CD4-positive, alpha-beta T cell treated with Interferon alpha-2 for 1 hour (primary cell): ENCODE measurements at regions not wholly inside any gene's neighbourhood (a gene's known extent, or its start where the extent isn't known, plus 50 kb on each side); places are given as distances from the start of the nearest gene placed in this dataset.
A peak's percentile ranks its signal among the peaks of the same experiment; 100 is the strongest.

ENCODE experiments used
- DNase-seq, 2 donors: peaks; one replicate each; pipeline ENCODE4 v3.0.0-alpha.2; 2020 to 2022

DNA sequence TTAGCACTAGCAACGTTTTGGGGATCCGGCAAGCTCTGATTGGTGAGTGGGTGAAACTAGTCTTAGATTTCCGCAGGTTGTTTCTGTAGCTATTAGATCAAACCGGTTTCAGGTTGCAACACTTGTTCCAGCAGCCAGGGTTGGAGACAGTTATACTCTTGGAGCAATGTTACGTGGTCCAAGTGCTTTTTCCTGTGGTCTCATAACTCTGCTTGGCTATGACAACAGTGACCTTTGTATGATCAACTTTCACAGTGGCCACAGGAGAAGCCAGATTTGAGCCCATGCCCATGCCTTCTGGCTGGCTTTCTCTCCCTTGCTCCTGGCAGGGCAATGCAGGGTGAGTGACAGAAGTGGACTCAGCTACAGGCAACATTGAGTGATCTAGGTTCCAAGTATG is 84.5 kb upstream of the TAF1B start:
- no peak for DNase-seq

DNA sequence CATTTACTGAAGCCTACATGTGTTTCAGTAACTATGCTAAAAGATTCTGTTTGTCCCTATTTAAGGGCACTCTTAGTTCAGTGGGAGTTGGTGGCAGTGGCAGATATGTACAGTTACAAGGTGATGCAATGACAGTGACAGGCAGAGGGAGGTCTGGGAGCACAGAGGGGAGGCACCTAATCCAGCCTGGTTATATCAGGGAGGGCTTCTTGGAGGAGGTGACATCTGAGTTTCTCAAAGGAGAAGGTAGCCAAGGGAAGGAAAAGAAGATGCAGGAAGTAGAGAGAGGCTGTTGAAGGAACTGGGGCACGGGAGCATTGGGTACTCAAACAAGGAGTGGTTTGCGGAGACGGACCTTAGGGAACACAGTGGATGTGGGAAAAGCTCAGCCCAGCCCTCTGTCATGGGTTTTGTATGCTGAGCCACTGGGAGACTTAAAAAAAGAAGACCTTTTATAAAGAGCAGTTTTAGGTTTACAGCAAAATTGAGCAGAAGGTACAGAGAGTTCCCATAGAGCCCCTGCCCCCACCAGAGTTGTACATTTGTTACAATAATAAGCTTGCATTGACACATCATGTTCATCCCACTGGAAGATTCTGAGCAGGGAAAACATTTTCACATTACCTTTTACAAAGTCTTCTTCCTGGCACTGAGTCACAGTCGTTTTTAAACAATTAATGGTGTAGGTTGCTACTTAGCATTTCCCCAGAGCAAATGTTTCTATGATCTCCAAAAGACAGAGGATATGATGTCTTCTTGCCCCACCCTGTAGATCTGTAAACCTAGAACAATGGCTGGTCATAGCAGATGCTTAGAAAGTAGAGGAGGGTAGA is 83.0 kb upstream of the TAF1B start:
- no peak for DNase-seq

DNA sequence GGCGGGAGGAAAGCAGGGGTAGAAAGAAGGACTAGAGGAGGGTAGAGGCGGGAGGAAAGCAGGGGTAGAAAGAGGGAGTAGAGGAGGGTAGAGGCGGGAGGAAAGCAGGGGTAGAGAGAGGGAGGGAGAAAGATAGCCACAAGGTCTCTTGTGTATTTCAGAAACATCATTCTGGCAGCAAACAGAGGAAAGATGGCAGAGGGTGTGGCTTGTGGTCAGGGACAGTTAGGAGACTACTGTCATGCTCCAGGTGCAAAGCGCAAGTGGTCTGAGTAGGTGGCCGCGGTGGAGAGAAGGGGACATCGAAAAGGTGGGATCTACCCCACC is 82.4 kb upstream of the TAF1B start:
- DNase-seq = no peak

DNA sequence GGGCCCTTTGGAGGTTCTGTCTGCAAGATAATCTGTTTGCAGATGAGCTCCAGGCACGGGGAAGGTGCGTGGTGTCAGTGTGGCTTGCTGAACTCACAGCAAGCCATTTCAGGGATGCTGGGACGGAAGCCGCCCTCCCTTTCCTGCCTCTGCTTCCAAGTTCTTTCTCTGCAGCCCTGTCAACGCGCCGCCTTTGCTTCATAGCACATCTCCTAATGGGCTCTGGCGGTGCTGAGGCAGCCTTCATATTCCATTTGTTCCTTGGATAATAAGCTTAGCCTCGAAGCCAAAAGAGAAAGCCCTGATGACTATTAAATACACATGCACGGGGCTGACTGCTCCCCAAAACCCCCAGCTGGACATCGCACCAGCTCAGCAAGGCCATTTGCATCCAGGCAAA is 81.7 kb upstream of the TAF1B start:
- DNase-seq = no peak

DNA sequence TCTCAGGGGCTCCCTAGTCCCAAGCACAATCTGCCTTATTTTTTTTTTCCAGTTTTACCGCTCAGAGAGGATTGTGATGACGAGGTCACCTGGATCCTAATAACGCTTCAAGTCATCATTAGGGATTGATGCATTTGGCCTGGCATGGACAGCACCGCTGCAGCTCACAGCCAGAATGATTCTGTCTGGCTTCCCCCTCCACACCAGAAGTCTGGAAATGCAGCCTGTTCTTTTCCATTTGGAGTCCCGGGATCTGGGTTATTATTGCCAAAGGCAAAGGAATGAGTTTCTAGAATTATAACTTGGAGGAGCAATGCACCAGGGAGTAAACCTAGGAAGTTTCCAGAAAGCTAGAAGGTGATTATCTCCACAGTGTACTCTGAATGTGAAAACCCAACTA is 81.1 kb upstream of the TAF1B start:
- no peak for DNase-seq

DNA sequence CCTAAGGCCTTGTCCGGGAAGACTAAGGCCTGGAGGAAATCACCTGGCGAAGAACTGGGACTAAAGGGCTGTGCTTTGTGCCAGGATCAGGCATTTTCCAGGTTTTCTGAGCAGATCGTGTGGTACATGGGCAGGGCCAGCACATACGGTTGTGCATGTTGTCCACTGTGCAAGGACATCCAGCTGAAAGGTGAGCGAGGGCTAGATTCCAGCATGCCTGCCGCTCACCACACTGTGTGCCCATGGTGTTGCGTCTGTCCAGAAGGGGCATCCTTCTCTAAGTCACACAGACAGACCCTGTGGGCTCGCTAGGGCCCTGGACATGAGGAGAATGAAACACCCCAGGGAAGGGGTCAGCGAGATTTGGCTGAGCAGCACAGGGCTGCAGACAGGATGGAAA is 80.3 kb upstream of the TAF1B start:
- no peak for DNase-seq

DNA sequence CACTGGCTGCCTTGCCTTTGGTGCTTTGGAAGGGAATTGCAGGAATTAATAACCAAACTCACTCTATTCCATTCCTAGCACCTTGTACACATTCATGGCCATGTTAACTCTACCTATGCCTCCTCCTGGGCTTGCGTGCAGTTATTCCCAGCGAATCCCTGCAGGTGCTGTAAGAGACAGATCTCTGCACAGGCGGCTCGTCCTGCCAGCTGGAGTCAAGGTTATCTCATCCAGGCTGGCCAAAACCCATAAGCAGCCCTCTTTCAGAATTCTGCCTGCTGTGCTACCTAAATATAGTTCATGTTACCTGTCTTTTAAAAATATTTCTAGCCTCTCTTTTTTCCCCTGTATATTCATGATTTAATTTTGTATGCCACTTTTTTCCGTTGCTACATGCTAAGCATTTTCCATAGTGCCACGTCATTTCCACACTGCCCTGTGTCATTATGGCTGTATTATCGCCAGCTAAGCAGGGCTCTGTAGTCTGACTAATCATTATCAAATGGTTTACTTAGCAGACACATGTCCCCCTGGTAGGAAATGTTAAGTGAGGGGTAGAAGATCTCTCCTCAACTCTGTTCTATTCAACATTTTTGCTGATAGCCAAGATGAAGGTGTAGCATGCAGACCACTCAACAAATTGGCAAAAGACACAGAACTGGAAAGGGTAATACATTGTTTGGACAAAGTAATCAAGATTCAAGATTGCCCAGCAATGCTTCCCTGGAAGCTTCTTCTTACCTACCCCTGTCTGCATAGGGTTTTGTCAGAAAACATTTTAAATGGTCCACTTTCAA is 79.7 kb upstream of the TAF1B start:
- no peak for DNase-seq

DNA sequence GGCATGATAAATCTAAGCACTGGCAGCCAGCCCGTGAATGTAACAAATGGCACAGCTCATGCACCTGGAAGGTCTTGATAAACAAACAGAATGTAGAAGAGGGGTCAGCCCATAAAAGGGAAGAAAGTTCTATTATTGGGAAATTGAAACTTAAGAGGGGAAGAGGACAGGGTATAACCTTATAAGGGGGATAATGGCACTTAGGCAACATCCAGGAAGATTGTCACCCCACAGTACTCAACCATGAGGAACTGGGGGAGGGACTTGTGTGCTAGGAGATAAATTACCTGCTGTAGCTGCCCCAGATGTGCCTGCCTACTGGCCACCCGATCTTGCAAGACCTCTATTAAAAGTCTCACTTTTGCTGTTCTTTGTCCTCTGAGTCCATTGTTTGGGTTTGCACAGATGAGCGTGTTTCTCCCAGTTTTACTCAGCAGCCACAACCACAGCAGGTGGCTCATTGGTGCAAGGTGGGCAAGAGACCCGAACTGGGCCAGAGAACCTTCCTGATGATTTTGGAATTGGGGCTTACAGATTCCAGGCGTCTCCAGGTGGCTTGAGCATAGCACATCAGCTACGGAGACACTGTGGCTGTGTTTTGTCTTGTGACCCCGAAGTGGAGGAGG is 79.0 kb upstream of the TAF1B start:
- peak; percentile 14 to 39 for DNase-seq

DNA sequence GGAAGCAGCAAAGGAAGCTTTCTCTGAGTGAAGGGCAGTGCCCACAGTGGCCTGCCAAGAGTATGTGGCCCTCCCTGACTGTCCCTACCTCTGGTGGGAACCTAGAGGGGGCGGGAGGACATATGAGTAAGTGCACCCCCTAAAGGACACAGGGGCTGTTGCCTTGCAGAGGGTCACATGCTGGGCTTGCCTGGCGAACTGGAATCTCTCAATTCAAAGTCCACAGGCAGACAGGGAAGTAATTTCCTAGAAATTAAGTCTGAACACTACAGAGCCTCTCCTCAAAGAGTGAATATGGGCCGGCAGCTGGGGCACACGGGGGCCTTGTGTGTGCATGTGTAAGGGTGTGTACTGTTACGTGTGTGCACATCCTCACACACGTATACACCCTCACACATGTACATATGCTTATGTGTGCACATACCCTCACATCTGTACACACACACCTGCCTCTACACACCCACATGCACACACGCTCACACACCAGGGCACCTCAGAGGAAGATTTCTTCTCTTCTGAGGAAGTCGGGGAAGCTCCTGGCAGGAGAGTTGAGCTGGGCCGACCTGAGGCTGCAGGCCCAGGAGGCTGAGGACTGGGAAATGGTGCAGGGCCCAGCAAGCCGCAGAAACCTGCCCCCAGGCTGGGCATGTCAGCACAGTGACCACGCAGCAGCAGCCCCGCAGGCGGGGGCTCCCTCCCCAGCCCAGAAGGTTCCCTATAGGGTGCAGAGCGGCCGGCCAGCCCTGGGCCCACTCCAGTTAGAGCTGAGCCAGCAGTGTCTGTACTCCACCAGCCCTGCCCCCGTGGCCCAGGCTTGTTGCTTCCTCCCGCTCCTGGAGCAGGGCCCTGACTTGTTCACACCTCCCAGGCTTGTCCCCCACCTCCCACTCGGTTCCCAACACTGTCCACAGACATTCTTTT is 77.4 kb upstream of the TAF1B start:
- no peak for DNase-seq

DNA sequence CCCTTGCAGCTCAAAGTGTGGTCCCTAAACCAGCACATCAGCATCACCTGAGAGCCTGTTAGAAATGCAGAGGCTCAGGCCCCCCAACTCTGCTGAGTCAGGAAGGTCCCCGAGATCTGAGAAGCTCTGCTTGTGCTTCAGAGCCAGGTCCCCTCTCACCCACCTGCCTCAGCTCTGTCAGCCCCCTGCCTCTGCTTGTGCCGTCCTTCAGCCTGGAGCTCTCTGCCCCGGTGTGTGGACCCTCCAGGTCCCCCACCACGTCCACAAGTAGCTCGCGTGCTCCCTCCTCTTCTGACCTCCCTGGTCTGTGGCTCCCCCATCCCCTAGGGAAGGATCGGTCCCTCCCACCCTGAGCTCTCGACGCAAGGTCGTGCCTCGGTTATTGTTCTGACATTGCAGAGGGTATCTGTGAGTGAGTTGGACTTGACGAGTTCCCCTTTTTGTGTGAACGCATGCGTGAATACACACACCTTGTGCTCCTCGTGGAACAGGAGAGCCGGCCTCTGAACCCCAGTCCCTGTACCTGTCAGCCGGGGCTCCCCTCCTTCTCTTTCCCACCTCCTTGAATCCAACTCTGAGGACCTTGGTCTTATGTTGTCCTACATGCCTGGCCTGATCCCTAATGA is 75.5 kb upstream of the TAF1B start:
- no peak for DNase-seq

DNA sequence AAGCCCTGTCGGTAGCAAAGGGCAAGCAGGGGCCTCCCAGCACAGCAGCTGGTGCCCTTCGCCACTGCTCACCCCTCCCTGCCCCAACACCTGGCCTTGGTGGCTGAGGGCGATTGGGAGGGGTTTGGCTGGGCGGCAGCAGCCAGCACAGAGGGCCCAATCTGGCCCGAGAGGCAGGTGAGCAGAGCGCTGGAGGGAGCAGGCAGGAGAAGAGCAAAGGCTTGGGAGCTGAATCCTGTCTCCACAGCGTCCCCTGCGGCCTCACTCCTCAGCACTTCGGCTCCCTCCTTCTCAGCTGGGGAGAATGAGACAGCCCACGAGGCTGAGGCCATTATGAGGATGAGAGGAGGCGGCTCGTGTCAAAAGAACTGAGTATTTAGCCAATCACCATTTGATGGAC is 74.9 kb upstream of the TAF1B start:
- no peak for DNase-seq

DNA sequence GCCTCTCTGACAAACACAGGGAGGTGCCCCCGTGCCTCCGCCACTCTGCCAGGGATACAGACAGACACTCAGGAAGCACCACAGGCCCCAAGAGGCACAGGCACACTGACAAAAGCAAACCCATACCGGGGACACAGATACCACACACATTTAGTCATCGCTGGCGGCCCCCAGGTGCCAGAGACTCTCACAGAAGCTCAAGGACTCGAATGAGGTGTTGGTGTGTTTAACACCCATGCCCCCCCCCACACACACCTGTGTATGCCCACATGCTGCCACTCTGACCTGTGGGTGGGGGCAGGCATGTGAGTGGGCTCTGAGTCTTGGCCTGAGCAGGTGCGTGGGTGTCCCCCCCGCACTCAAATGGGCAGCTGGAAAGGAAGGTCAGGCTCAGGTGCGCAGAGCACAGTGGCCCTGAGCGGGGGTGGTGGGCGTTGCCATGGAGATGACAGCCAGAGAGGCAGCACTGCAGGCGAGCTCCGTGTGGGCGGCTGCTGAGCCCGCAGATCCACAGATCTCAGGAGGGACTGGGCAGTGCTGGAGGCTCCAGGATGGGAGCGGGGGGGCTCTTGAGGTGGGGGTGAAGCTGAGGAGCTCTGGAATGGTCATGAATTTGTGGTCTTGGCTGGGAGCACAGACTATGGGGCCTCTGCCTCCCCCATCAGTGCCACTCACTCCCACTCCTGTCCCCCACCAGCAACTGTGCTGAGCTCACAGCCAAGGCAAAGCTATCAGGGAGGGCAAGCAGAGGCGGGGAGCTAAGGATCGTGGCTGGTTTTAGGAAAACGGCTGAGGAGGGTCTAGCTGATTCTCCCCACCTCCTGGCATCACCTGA is 73.9 kb upstream of the TAF1B start:
- no peak for DNase-seq

DNA sequence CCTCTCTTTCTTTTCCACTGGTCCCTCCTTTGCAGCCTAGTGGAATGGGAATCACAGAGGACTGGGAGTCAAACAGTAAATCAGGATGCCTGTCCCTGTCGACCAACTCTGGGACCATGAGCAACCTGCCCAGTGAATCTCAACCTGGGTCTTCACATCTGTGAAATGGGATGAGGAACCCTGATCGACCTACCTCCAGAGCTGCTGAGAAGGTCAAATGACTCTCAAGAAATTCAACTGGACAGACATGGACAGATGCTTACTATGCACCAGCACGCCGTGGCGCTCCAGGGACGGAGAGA is 73.3 kb upstream of the TAF1B start:
- DNase-seq = no peak

DNA sequence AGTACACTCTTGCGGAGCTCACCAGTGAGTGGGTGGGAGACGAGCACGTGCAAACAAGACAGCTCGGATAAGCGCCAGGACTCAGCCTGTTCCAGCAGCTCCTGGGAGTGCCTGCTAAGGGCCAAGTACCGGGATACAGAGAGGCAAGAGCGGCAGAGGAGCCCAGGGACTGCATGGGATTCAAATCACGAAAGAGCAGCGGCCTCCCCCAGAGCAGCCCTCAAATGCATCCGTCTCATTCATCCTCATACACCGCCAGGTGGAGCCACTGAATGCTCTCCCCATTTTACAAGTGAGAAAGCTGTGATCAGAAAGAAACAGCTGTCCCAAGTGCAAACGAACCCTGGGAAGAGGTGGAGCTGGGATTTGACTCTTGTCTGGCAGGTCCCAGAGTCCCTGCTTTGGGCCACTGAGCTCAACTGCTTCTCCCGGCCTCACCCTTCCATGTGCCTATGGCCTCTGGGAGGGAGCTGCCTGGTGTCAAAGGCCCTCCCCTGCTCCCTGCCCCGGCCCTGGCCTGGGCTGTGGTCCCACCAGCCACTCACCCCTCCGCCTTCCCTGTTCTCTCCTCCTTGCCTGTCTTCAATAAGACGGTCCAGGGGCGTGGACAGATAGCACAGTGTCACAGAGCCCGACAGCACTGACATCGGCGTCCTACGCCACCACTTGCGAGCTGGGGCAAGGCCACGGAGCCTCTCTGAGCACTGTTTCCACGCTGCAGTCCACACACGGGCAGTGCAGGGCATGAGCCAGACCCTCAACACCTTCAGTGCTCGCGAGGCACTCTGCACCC is 72.8 kb upstream of the TAF1B start:
- peak; percentile 41 to 70 for DNase-seq

DNA sequence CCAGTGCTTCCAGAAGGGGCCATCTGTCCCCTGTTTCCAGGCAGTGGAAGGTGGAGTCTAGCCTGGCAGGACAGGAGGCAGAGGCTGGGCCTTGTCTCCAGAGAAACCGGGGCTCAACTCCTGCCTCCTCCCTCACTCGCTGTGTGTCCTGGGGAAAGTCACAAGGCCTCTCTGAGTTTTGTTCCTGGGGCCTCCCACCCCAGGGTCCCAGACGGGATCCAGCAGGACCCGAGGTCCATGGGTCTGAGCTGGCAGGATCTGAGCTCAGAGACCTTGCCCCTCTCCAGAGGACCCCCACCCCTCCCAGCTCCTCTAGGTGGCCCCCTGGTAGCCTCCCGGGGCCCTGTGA is 72.2 kb upstream of the TAF1B start:
- no peak for DNase-seq

DNA sequence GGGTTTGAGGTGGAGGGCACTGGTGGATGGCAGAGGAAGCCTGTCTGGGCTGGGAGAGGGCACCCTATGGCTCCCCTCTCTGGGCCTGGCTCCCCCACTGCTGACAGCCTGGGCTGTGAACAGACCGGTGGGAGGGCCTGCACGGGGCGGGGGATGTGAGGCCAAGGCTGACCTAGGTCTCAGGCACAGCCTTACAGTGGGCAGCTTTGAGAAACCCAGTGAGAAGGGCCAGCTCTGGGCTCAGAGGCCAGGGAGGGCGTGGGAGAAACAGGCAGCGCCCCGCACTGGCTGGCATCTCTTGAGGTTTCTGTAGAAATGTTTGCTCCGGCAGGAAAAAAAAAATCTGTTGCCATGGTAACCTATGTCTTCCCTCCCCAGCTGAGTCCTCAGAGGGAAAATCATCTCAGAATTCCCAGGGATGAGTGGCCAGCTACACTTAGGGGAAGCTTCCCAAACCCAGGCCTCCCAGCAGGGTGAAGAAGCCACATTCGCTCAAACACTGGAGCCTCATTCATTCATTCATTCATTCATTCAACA is 71.7 kb upstream of the TAF1B start:
- no peak for DNase-seq

DNA sequence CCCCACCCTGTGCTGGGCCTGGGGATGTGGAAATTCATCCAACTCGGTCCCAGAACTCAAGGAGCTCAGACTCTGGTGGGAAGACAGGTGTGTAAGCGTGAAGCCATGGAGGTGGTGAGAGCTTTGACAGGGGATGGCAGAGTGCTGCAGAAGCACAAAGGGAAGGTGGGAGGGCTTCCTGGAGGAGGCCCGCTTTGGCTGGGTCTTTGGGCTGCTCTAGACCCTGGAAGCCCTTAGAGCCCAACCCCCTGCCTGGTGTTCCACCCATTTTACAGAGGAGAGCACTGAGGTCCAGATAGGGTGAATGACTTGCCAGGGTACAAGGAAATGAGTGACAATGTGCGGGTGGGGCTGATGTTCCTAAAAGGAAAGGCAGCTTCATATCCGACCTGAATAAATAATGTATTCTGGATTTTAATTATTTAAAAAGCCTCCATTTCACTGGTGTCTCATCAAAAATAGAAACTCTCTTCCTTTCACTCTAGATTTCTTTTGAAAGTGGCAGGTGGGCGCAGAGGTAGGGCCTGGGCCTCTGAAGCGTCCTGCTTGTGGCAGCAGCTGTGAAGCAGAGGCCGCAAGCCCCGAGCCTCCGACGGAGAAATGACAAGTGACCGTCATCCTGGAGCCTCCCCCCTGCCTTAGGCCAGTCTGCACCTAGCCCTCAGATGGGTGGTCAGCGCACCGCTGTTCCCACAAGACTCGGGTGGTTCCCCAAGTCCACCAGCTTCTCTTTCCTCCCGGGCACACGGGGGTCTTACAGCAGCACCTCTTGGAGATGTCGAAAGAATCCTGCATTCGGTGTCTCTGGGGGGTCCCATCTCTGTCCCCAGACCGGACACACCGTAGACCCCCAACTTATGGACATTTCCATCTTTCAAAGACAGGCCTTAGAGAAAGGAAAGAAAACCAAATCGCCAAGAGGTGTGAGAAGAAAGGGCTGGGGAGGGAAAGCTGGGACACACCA is 71.0 kb upstream of the TAF1B start:
- no peak for DNase-seq

DNA sequence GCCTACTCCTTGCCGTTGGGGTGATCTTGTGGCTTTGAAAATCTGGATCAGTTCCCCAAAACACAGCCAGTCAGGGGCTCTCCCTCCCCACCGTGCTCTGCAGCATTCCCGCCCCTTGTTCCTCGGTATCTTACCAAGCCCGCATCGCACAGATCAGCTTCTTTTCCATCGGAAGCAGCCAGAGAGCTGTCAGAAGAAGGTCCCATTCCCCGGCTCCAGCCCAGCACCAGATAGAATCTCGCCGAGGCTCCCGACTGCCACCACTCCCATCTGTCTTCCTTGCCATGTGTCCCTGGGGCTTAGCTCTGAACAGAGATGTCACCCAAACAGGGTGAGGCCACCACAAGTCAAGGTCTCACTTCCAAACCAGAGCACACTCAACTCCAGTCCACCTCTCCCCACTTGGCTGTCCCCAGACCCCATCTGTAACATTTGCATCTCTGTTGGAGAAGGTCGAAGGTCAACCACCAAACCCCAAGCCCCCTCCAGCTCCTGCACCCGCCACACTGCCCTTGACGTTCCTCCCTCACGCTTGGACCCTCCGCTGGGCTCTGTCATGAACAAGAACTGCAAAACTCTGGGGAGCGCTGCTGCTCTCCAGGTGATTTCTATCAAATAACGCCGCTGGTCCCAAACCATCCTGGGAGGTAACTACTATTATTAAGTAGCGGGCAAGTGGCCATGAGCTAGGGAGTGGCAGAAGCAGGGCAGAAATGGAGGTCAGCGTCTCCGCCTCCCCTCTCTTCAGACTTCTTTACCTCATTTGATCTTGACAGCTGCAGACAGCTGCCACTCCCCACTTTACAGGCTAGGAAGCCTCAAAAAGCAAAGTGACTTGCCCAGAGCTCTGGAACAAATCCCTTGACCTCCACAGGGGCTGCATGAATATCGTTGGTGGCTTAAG is 70.0 kb upstream of the TAF1B start:
- DNase-seq = no peak

DNA sequence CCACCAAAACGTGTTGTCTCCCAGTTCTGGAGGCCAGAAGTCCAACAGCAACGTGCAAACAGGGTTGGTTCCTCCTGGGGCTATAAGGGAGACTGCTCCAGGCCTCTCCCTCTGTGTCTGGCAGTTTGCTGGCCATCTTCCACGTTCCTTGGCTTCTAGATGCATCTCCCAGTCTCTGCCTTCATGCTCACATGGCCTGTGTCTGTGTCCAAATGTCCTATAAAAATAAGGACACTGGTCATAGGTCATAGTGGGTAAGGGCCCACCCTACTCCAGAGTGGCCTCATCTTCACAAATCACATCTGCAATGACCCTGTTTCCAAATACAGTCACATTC is 69.4 kb upstream of the TAF1B start:
- DNase-seq = no peak
